ENCODE measurements at regions not wholly inside any gene's neighbourhood (a gene's known extent, or its start where the extent isn't known, plus 50 kb on each side); places are given as distances from the start of the nearest gene placed in this dataset.
"Not testable (repeated sequence)": the region's sequence is repeated elsewhere in the genome, so short reads cannot be mapped to it uniquely, and the experiment has no call there.

DNA sequence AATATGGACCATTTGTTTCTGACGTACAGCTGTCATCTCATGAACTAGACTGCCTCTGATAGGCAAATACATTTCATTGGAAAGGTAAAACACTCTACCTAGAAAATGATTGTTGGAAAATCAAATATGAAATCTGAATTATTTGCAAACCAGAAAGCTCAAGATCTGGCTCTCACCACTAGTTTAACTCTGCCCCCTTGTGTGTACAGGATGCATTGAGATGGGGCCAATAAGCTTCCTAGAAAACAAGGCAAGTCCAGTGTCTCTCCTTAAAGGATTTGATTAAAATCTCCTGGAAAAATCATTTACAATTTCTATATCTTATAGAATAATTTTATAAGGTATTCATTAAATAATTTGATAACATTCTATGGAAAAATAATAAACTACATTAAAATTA lies 311.9 kb upstream of the ANKH start:
- DNase-seq = no peak

GRCh38 chr5:15170173-15170572 lies 298.6 kb upstream of the ANKH start:
- no peak for DNase-seq

DNA sequence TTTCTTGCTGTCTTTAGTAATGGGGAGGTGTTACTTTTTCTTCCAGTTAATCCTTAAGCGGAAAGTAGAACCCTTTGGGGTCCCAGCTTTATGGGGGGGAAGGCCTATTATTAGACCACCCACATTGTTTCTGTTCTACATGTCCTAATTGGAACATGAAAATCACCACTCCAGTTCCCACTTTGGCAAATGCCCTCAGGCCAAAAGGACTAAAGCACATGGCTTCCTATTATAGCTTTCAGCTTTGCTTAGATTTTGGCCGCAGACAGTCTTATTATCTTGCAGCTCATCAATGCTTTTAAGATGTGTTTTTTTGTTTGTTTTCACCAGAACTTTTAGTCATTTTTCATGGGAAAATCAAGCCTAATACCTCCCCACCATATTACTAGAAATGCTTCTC lies 296.8 kb upstream of the ANKH start:
- DNase-seq = no peak

DNA sequence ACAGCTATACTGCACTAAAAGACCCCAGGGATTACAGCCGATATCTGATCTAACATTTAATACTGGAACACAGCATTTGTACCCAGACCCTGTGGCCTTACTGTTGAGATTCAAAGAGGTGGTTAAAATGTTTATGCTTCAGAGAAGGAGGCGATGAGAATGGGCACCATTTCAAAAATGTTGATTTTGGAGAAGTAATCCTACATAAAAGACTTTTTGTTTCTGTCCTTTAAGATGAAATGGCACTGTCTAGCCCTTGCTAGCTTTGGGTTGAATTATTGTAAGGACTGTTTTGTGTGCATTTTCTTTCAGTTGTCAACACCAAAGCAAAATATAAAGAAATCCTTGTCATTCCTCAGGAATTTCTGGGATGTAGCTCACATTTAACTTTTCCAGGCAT lies 288.5 kb upstream of the ANKH start:
- DNase-seq = no peak

DNA sequence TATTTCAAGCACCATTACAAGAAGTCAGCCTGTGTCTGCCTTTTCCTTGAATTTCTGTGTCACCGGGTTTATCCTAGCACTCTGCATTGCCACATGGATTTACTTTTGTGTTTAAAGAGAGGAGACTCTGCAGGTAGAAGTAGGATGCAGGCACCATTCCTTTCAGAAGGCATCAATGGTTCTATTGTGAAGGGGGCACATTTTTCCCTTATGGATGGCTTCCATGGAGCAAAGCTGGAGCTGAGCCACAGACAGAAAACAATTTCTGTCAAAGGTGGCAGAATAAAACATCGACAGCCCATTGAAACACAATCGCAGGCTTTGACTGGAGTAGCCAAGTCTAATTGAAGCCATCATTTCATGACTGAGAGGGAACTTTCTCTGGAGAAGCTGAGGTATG lies 288.0 kb upstream of the ANKH start:
- no peak for DNase-seq

- DNase-seq = no peak
These were observed 270.9 kb upstream of the ANKH start for GRCh38 chr5:15142458-15142857.

DNA sequence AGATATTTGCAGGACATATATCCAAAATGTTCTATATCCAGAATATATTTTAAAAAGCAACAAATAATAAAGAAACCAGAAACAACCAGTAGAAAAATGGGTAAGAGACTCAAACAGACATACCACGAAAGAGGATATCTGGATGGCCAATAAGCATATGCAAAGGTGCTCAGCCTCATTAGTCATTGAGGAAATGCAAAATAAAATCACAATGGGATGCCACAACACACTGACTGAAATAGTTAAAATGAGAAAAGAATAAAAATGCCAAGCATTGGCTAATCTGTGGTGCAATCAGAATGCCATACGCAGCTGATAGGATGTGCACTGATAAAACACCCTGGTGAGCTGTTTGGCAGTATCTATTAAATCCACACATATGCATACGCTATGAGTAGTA lies 265.8 kb upstream of the ANKH start:
- no peak for DNase-seq

GRCh38 chr5:15135661-15136060 lies 264.1 kb upstream of the ANKH start:
- no peak for DNase-seq

DNA sequence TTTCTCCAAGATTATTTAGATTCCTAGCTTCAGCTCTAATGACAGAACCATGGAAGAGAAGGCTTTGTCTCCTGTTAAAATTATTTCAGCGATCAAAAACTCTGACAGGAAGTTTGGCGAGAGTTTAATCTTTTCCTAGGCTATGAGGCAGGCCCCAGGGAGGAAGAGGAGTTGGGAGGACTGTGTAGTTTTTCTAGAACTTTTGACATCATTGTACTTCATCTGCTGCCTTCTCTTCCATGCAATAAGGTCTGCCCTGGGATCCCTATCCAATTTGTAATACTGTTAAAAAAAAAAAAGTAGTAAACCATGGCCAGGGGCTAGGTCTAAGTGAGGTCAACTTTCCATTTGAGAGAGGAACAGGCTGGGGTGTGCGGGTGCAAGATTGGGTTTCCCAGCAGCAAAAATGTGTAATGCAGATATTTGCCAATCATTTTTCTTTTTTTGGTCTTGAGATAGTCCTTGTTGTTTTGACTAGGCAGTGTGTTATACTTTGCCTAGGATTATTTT lies 261.9 kb upstream of the ANKH start:
- no peak for DNase-seq

DNA sequence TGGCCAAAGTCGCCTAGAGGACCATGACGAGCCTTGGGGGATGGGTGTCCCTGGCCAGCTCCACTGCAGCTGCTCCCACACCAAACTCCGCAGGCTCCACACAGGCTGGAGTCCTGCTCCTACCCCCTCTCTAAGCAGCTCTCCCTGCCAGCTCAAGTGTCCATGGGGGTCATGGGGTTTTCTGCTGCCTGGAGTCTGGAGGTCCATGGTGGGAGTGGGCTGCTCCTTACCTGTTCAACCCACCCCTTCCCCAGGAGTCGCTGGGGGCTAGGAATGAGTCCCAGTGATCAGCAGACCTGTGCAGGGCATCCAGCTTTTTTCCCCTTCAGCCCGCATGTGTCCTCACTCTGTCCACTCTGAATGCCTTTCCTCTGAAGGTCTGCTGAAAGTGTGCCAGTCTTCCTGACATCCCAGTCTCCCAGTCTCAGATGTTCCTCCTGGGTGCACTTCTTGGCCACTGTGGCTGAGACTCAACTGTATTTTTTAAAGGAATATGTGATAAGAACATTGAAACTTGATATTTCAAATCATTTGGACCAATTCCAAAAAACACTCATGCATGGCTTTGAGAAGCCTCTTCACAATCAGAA lies 261.3 kb upstream of the ANKH start:
- no peak for DNase-seq

DNA sequence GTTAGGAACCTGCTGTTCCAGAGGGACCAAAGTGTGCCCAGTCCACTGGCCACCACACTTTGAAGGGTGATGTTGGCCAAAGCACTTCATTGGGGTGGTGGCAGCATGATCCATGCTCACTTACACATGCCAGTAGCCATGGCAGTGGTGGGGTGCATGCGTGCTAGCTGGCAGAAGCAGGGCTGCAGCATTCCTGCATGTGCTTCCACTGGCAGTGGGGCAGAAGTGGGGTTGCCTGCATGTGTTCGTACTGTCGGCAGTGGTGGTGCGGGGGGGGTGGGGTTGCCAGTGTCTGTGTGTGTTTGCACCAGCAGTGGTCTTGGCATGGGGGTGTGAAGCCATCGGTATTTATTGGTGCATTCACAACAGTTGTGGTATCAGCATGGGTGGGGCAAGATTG lies 260.3 kb upstream of the ANKH start:
- no peak for DNase-seq

DNA sequence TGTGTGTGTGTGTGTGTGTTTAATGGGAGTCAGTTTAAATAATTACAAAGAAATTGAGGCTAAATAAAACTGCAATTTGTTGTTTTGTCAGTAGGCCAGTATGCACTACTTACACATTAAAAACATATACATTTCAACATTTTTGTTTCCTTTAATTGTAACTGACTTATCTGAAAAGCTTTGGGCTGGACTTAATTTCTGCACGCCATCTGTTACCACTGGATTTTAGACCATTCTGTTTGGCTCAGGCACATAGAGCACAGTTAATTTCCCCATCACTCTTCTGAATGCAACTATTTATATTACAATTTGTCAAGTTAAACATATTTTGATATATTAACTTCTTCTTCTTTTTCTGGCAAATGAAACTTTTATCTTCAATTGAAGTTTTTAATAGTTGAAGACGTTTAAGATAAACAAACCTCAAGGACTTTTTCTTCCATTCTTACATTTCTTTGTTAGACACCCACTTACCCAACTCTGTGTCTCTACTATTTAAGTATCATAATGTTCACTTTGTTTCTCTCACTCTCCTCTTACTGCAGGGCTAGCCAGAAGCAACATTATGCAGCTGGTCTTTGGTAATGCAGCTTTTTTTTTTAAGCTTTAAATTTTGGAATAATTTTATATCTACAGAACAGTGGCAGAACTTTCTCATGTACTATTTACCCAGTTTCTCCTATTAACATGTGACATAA lies 253.4 kb upstream of the ANKH start:
- DNase-seq = no peak

GRCh38 chr5:15124461-15124860 lies 252.9 kb upstream of the ANKH start:
- DNase-seq = no peak

GRCh38 chr5:15117688-15118087 lies 246.1 kb upstream of the ANKH start:
- DNase-seq = no peak

DNA sequence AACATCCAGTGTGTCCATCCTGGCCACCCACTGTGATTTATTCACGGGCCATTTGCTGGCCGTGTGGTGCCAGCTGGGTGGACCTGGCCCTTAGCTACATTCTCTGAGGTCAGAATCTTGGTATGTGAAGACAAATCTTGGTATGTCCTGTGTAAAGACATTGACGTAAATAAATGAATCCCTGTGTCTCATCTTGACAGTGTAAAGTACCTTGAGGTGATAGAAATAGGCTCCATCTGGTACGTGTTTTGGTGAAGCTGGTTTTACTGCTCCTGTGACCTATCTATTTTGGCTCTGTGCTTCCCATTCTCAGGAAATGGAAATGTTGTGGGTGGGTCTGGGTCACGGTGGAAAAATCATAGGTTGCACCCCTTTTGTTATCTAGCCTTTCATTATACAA lies 245.4 kb upstream of the ANKH start:
- no peak for DNase-seq

GRCh38 chr5:15106530-15107283 lies 235.1 kb upstream of the ANKH start:
- DNase-seq = no peak

DNA sequence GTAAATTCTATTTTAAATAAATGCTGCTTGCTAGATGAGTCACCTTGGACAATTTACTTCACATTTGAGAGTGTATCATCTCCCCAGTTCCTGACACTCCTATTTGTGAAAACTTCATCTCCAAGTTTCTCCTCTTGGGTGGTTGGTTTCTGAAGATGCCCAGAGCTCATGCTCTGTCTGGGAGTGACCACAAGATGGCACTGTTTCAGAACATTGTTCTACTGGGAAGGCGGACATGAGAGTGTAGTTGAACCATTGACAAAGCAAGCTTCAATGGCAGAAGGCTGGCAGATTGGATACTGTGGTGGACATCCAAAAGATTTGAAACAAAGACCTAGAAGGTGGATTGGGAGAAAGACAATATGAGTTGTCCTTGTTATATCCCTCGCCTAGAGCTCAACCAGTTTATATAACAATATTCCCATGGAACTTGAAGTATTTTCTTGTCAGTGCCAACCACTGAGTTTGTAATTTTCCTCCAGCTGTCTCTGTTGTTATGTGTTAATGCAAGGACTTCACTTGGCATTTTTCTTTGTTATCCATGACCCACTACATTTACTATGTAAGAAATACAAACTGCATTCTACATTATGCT lies 234.3 kb upstream of the ANKH start:
- DNase-seq = no peak

DNA sequence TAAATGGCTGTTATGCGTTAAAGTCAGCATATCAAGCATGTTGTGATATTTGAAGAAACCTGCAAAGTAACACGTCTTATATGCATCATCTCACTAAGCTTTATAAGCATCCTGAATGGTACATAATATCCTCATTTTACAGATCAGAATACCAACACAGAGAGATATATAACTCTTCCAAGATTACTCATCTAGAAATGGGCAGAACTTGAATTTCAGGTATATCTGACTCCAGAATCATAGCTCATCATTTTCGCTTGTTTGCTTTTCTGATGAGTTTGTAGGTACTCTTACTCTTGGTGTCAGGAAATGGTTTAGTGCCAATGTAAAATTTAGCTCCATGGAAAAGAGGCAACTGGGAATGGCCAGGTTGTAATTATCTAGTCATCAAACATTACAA lies 232.3 kb upstream of the ANKH start:
- DNase-seq = no peak

- no peak for DNase-seq
These were observed 231.6 kb upstream of the ANKH start for GRCh38 chr5:15103130-15103529.

- no peak for DNase-seq
These were observed 226.0 kb upstream of the ANKH start for GRCh38 chr5:15097552-15097951.

GRCh38 chr5:15096686-15097085 lies 225.1 kb upstream of the ANKH start:
- DNase-seq = not testable (repeated sequence)

DNA sequence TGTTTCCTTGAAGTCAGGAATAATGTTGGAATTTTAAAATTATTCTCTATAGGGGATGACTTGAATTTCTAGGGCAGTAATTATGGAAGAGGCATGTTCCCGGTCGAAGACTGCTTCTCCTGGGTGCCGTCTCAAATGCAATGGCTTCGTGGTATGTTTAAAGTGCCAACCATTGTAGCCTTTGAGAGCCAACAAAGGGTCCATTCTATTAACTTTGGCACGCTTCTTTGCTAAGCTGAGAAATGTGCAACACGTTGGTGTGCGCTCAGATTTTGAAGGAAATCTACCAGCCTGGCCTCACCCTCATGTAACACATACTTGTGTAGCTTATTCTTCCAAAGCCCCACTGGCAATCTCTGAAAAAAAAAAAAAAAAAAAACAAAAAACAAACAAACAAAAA lies 221.2 kb upstream of the ANKH start:
- DNase-seq = no peak

DNA sequence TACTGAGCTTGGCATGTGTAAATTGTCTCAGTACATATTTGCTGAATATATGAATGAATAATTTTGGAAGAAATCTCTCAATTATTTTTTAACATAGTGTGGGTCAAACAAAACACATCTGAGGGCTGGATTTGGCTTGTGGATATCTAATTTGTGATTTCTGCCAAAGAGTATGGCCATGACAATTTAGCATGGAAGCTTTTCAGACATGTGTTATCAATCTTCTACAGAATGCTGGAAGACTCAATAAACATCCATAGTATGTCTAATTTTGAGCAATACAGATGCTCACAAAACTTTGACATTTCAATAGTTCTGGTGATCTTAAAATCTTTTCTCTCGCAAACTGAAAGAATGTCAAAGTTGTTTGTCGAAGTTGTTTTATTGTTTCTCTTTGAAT lies 214.1 kb upstream of the ANKH start:
- no peak for DNase-seq

- no peak for DNase-seq
These were observed 210.5 kb upstream of the ANKH start for GRCh38 chr5:15082096-15082495.
